Keratinocyte (primary cell): ENCODE measurements at regions not wholly inside any gene's neighbourhood (a gene's known extent, or its start where the extent isn't known, plus 50 kb on each side); places are given as distances from the start of the nearest gene placed in this dataset.

Experiments
- DNase-seq: peaks from one replicate; pipeline ENCODE4 v3.0.0-alpha.2; 2011; ENCODE audit warnings: low read depth, missing footprints, low spot score
- FAIRE-seq: peaks from 2 replicates; lab custom pipeline; 2011; peaks lifted over from hg19 to GRCh38; lab: Jason Lieb, UNC
- H2AFZ ChIP-seq: 2 replicates; pipeline ENCODE4 v1.6.0; 2012; ENCODE audit warnings: low read length, control low read depth, inconsistent platforms; ENCODE audit not compliant: control insufficient read depth
- H3K27ac ChIP-seq: 2 replicates; pipeline ENCODE4 v1.5.1; 2011; ENCODE audit warnings: low read length; ENCODE audit not compliant: control insufficient read depth, insufficient read depth
- H3K27me3 ChIP-seq: 3 replicates; pipeline ENCODE4 v1.6.0; 2011; ENCODE audit warnings: low read length; ENCODE audit not compliant: control insufficient read depth, insufficient read depth; ENCODE audit errors: extremely low read depth
- H3K36me3 ChIP-seq, 2 experiments: 2 replicates in 1 of 2; 3 replicates in 1 of 2; pipeline ENCODE4 v1.5.1; 2011; ENCODE audit warnings: low read length in 2 of 2, mild to moderate bottlenecking in 1 of 2; ENCODE audit not compliant: control insufficient read depth in 2 of 2, insufficient read depth in 2 of 2; ENCODE audit errors: extremely low read depth in 1 of 2
- H3K4me1 ChIP-seq: 3 replicates; pipeline ENCODE4 v1.5.1; 2011; ENCODE audit warnings: low read length; ENCODE audit not compliant: control insufficient read depth, insufficient read depth; ENCODE audit errors: extremely low read depth
- H3K4me2 ChIP-seq: 3 replicates; pipeline ENCODE4 v1.6.0; 2011; ENCODE audit warnings: low read depth, low read length; ENCODE audit not compliant: control insufficient read depth, insufficient read depth; ENCODE audit errors: extremely low read depth
- H3K4me3 ChIP-seq, 3 experiments: fragments of 200-600 bp in 1 of 3; sonication (generic) in 1 of 3; 2 replicates in 2 of 3; 3 replicates in 1 of 3; pipeline ENCODE4 v1.5.1; 2011 to 2016; ENCODE audit warnings: low read length in 3 of 3, mild to moderate bottlenecking in 3 of 3, control low read depth in 2 of 3, inconsistent platforms in 1 of 3, low read depth in 1 of 3, mixed read lengths in 1 of 3, mixed run types in 1 of 3, moderate library complexity in 1 of 3; ENCODE audit not compliant: control insufficient read depth in 2 of 3, insufficient read depth in 2 of 3; ENCODE audit errors: extremely low read depth in 1 of 3
- H3K79me2 ChIP-seq: 2 replicates; pipeline ENCODE4 v1.6.0; 2012; ENCODE audit warnings: low read length; ENCODE audit not compliant: control insufficient read depth, insufficient read depth
- H3K9ac ChIP-seq: 3 replicates; pipeline ENCODE4 v1.6.0; 2011; ENCODE audit warnings: low read length; ENCODE audit not compliant: control insufficient read depth, insufficient read depth; ENCODE audit errors: extremely low read depth
- H3K9me1 ChIP-seq: 3 replicates; pipeline ENCODE4 v1.6.0; 2011; ENCODE audit warnings: low read length; ENCODE audit not compliant: control insufficient read depth, insufficient read depth; ENCODE audit errors: extremely low read depth
- H3K9me3 ChIP-seq: 2 replicates; pipeline ENCODE4 v1.5.1; 2012; ENCODE audit warnings: low read depth, low read length; ENCODE audit not compliant: control insufficient read depth
- H4K20me1 ChIP-seq: 3 replicates; pipeline ENCODE4 v1.6.0; 2011; ENCODE audit warnings: low read length; ENCODE audit not compliant: control insufficient read depth, insufficient read depth; ENCODE audit errors: extremely low read depth
- CTCF ChIP-seq, 3 experiments: IDR thresholded peaks in 1 of 3; conservative IDR thresholded peaks in 1 of 3; optimal IDR thresholded peaks in 1 of 3; 2 replicates in 2 of 3; 3 replicates in 1 of 3; pipeline versions ENCODE3 to v1.5.1; 2011; ENCODE audit warnings: low read length in 3 of 3, mild to moderate bottlenecking in 3 of 3, moderate library complexity in 2 of 3, control low read depth in 1 of 3, inconsistent platforms in 1 of 3; ENCODE audit not compliant: insufficient read depth in 2 of 3; ENCODE audit errors: extremely low read depth in 1 of 3
- EZH2 ChIP-seq: IDR thresholded peaks from one replicate; pipeline ENCODE4 v1.6.1; 2012; ENCODE audit warnings: inconsistent platforms, mild to moderate bottlenecking, low read length, moderate library complexity
- dilution Hi-C: fragments of 300-500 bp; cut with MboI; formaldehyde crosslinking; loops from one replicate; pipeline ENCODE4 v1.7.0; 2020; ENCODE audit warnings: low sequenced_read_pairs; ENCODE audit not compliant: extremely low pct_ligation_motif_present

GRCh38 chr6:4447639-4448330 lies 312.4 kb upstream of the ECI2 start:
- Histone ChIP-seq H3K4me3 (no peak overlapping the region), H3K4me1 (peaks cover 3% of the 10 kb centered on the region), H2AFZ (no peak overlapping the region), H3K36me3 (no peaks in the 10 kb centered on the region), H3K27ac (no peak overlapping the region), H3K9ac (no peak overlapping the region), H3K27me3 (no peaks in the 10 kb centered on the region), H3K79me2 (no peaks in the 10 kb centered on the region), H3K9me1 (no peaks in the 10 kb centered on the region), H3K4me2 (no peak overlapping the region), H4K20me1 (no peaks in the 10 kb centered on the region), H3K9me3 (no peaks in the 10 kb centered on the region)
- TF ChIP-seq EZH2 = no peak
- no peak for TF ChIP-seq CTCF (optimal IDR thresholded peaks at IDR 0.05 in 1 of 3, IDR thresholded peaks at IDR 0.05 in 1 of 3, conservative IDR thresholded peaks at IDR 0.05 in 1 of 3; ENCODE audit: extremely low read depth in 1 of 3, insufficient read depth in 2 of 3, low read length in 3 of 3)
- DNase-seq (no peak), FAIRE-seq (no peak)
- dilution Hi-C loops = no loop called here

GRCh38 chr6:4446982-4447381 lies 311.6 kb upstream of the ECI2 start:
- H3K27ac ChIP-seq = no peak overlapping the region
- DNase-seq (no peak), FAIRE-seq (no peak)
- no peak overlapping the region for H3K4me2 ChIP-seq
- H3K36me3 ChIP-seq = no peaks in the 10 kb centered on the region
- dilution Hi-C loops = no loop called here
- H3K9ac ChIP-seq = no peak overlapping the region
- no peaks in the 10 kb centered on the region for H4K20me1 ChIP-seq
- no peaks in the 10 kb centered on the region for H3K27me3 ChIP-seq
- H3K9me3 ChIP-seq = no peaks in the 10 kb centered on the region
- H3K79me2 ChIP-seq = no peaks in the 10 kb centered on the region
- no peak overlapping the region for H2AFZ ChIP-seq
- H3K4me3 ChIP-seq = no peak overlapping the region
- peaks cover 3% of the 10 kb centered on the region for H3K4me1 ChIP-seq
- TF ChIP-seq CTCF (optimal IDR thresholded peaks at IDR 0.05 in 1 of 3, IDR thresholded peaks at IDR 0.05 in 1 of 3, conservative IDR thresholded peaks at IDR 0.05 in 1 of 3; ENCODE audit: extremely low read depth in 1 of 3, insufficient read depth in 2 of 3, low read length in 3 of 3) = no peak
- TF ChIP-seq EZH2 = no peak
- H3K9me1 ChIP-seq = no peaks in the 10 kb centered on the region
